ENCODE measurements at regions not wholly inside any gene's neighbourhood (a gene's known extent, or its start where the extent isn't known, plus 50 kb on each side); places are given as distances from the start of the nearest gene placed in this dataset.
A peak's percentile ranks its signal among the peaks of the same experiment; 100 is the strongest.

- H3K36me3 ChIP-seq: no peaks in the 10 kb centered on the region
- no peak for DNase-seq (ENCODE audit: low read depth in 1 of 2, low spot score in 1 of 2)
- no peaks in the 10 kb centered on the region for H3K9me3 ChIP-seq (ENCODE audit: low read depth)
- no peak overlapping the region for H3K4me3 ChIP-seq
- H3K27ac ChIP-seq: no peak overlapping the region
- no peaks in the 10 kb centered on the region for H3K27me3 ChIP-seq
- peaks cover 35% of the 10 kb centered on the region for H3K4me1 ChIP-seq (ENCODE audit: low read depth)
- no peak for TF ChIP-seq CTCF (IDR thresholded peaks at IDR 0.05; ENCODE audit: low read depth, low read length)
Observed at GRCh38 chr10:29738341-29738740, 103.6 kb upstream of the SVIL start.

- peak overlapping the region; percentile 84 for H3K4me3 ChIP-seq
- no peak for TF ChIP-seq CTCF (IDR thresholded peaks at IDR 0.05; ENCODE audit: low read depth, low read length)
- DNase-seq (ENCODE audit: low read depth in 1 of 2, low spot score in 1 of 2): no peak
Observed at GRCh38 chr10:29737074-29737593, 102.4 kb upstream of the SVIL start.

GRCh38 chr10:29736366-29737073 is 101.7 kb upstream of the SVIL start:
- H3K4me3 ChIP-seq: peak overlapping the region; percentile 84

More at GRCh38 chr10:29737074-29737593, 102.4 kb upstream of the SVIL start:
- no peaks in the 10 kb centered on the region for H3K27me3 ChIP-seq
- H3K27ac ChIP-seq: peak overlapping the region; percentile 95
- H3K9me3 ChIP-seq (ENCODE audit: low read depth): no peaks in the 10 kb centered on the region
- no peaks in the 10 kb centered on the region for H3K36me3 ChIP-seq
- peaks cover 43% of the 10 kb centered on the region for H3K4me1 ChIP-seq (ENCODE audit: low read depth)

GRCh38 chr10:29735628-29736365 is 101.0 kb upstream of the SVIL start:
- Histone ChIP-seq H3K9me3 (ENCODE audit: low read depth) (no peaks in the 10 kb centered on the region), H3K36me3 (no peaks in the 10 kb centered on the region), H3K27me3 (no peaks in the 10 kb centered on the region), H3K4me1 (ENCODE audit: low read depth) (peaks cover 42% of the 10 kb centered on the region), H3K4me3 (peak overlapping the region; percentile 84), H3K27ac (peak overlapping the region; percentile 95)
- peak; percentile 84 for TF ChIP-seq CTCF (IDR thresholded peaks at IDR 0.05; ENCODE audit: low read depth, low read length)
- DNase-seq (ENCODE audit: low read depth in 1 of 2, low spot score in 1 of 2): peak; percentile 63 to 87

More at GRCh38 chr10:29736366-29737073, 101.7 kb upstream of the SVIL start:
- TF ChIP-seq CTCF (IDR thresholded peaks at IDR 0.05; ENCODE audit: low read depth, low read length): no peak
- Histone ChIP-seq H3K27ac (peak overlapping the region; percentile 95), H3K36me3 (no peaks in the 10 kb centered on the region), H3K9me3 (ENCODE audit: low read depth) (no peaks in the 10 kb centered on the region), H3K27me3 (no peaks in the 10 kb centered on the region), H3K4me1 (ENCODE audit: low read depth) (peaks cover 43% of the 10 kb centered on the region)
- peak; percentile 56 to 84 for DNase-seq (ENCODE audit: low read depth in 1 of 2, low spot score in 1 of 2)

GRCh38 chr10:29734962-29735627 is 100.3 kb upstream of the SVIL start:
- H3K27me3 ChIP-seq: no peaks in the 10 kb centered on the region
- peak overlapping the region; percentile 95 for H3K27ac ChIP-seq
- peak; percentile 53 to 71 for DNase-seq (ENCODE audit: low read depth in 1 of 2, low spot score in 1 of 2)
- no peaks in the 10 kb centered on the region for H3K9me3 ChIP-seq (ENCODE audit: low read depth)
- no peaks in the 10 kb centered on the region for H3K36me3 ChIP-seq
- H3K4me1 ChIP-seq (ENCODE audit: low read depth): peaks cover 40% of the 10 kb centered on the region
- H3K4me3 ChIP-seq: peak overlapping the region; percentile 84
- TF ChIP-seq CTCF (IDR thresholded peaks at IDR 0.05; ENCODE audit: low read depth, low read length): no peak

Data from cardiac muscle cell (in vitro differentiated cells and primary cell).